Stomach (tissue), 8 donors: ENCODE measurements at regions not wholly inside any gene's neighbourhood (a gene's known extent, or its start where the extent isn't known, plus 50 kb on each side); places are given as distances from the start of the nearest gene placed in this dataset.

Experiments used
- DNase-seq, 2 donors: peaks; one replicate each; pipeline versions ENCODE4 v3.0.0 to v3.0.0-alpha.2; 2013 to 2019
- H3K27ac ChIP-seq, 5 donors: fragments of 200-600 bp in 4 of 5; sonication (generic) in 4 of 5; one replicate each; pipeline ENCODE4 v1.5.1; 2013 to 2019; ENCODE audit warnings: mild to moderate bottlenecking in 1 of 5, moderate library complexity in 1 of 5
- H3K27me3 ChIP-seq, 3 donors: fragments of 200-600 bp; sonication (generic); one replicate each; pipeline ENCODE4 v1.5.1; 2017 to 2019; ENCODE audit warnings: mixed run types in 1 of 3
- H3K36me3 ChIP-seq, 4 donors: fragments of 200-600 bp; sonication (generic); 1 replicate in 3 of 4; 2 replicates in 1 of 4; pipeline ENCODE4 v1.5.1; 2016 to 2019
- H3K4me1 ChIP-seq, 4 donors: fragments of 200-600 bp; sonication (generic); one replicate each; pipeline ENCODE4 v1.5.1; 2016 to 2019
- H3K4me3 ChIP-seq, 4 donors: fragments of 200-600 bp; sonication (generic) in 3 of 4; one replicate each; pipeline ENCODE4 v1.5.1; 2016 to 2019; ENCODE audit warnings: mild to moderate bottlenecking in 1 of 4
- H3K9me3 ChIP-seq, 4 donors: fragments of 200-600 bp; sonication (generic); one replicate each; pipeline ENCODE4 v1.5.1; 2016 to 2019
- EP300 ChIP-seq: sonication (generic); formaldehyde crosslinking; IDR thresholded peaks from one replicate; pipeline ENCODE4 v1.6.1; 2017; ENCODE audit warnings: antibody characterized with exemption
- POLR2A ChIP-seq, 4 donors: fragments of 450-650 bp; IDR thresholded peaks; one replicate each; pipeline ENCODE4 v1.6.1; 2016; ENCODE audit warnings: antibody characterized with exemption in 4 of 4, control low read depth in 2 of 4, mild to moderate bottlenecking in 1 of 4, moderate library complexity in 1 of 4
- POLR2AphosphoS5 ChIP-seq, 3 donors: sonication (generic); formaldehyde crosslinking; IDR thresholded peaks; one replicate each; pipeline ENCODE4 v1.6.1; 2016; ENCODE audit warnings: antibody characterized with exemption in 3 of 3
- WGBS, 5 donors: extraction: QIAGEN DNeasy Blood & Tissue Kit in 3 of 5; methylation state at CpG; one replicate each; pipeline versions ENCODE4 v1.1.5 to v1.1.7; 2013 to 2018; 5-methylcytosine and 5-hydroxymethylcytosine counted together
- intact Hi-C: fragments of 100-400 bp; cut with DNase I; formaldehyde crosslinking; loops from one replicate; pipeline ENCODE4 v1.15.1; 2023; ENCODE audit warnings: low total_unique reads
- TF ChIP-seq, protein P1 (sequence below), 7 experiments: fragments of 450-650 bp in 4 of 7; fragments of 200-600 bp in 3 of 7; sonication (generic) in 3 of 7; IDR thresholded peaks; one replicate each; pipeline ENCODE4 v1.5.1; 2016 to 2019; ENCODE audit warnings: antibody characterized with exemption in 7 of 7, control low read depth in 2 of 7, mild to moderate bottlenecking in 1 of 7
- donor health status: healthy with polysubstance abuse.
- donor health status: Bipolar disorder and iron deficiency.
- donor health status: healthy.

GRCh38 chr3:182201456-182202168, 489.9 kb downstream of the SOX2 start:
- WGBS, 5 donors = 33 to 42% (median 35%) methylated on average over 11 of the region's 11 CpGs

GRCh38 chr3:182212479-182213076, 500.9 kb downstream of the SOX2 start:
- intact Hi-C loops = no loop called here
- DNase-seq = peak; percentile 54 to 83
- Histone ChIP-seq H3K27me3 (no peaks in the 10 kb centered on the region), H3K36me3 (no peaks in the 10 kb centered on the region), H3K9me3 (no peaks in the 10 kb centered on the region), H3K27ac (no peak overlapping the region), H3K4me3 (no peak overlapping the region), H3K4me1 (peaks cover 0 to 11% (median 3%) of the 10 kb centered on the region in 4 donors)
- TF ChIP-seq POLR2AphosphoS5 (IDR thresholded peaks at IDR 0.05) = peak in 2 of 3 donors; percentile 32 to 67
- TF ChIP-seq EP300 = no peak
- TF ChIP-seq POLR2A (IDR thresholded peaks at IDR 0.05) = no peak
- TF ChIP-seq, protein P1, sequence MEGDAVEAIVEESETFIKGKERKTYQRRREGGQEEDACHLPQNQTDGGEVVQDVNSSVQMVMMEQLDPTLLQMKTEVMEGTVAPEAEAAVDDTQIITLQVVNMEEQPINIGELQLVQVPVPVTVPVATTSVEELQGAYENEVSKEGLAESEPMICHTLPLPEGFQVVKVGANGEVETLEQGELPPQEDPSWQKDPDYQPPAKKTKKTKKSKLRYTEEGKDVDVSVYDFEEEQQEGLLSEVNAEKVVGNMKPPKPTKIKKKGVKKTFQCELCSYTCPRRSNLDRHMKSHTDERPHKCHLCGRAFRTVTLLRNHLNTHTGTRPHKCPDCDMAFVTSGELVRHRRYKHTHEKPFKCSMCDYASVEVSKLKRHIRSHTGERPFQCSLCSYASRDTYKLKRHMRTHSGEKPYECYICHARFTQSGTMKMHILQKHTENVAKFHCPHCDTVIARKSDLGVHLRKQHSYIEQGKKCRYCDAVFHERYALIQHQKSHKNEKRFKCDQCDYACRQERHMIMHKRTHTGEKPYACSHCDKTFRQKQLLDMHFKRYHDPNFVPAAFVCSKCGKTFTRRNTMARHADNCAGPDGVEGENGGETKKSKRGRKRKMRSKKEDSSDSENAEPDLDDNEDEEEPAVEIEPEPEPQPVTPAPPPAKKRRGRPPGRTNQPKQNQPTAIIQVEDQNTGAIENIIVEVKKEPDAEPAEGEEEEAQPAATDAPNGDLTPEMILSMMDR (IDR thresholded peaks at IDR 0.05) = no peak
- 22 to 39% (median 25%) methylated on average over 4 of the region's 4 CpGs for WGBS, 5 donors

More at GRCh38 chr3:182201456-182202168, 489.9 kb downstream of the SOX2 start:
- H3K36me3 ChIP-seq = no peaks in the 10 kb centered on the region
- H3K4me3 ChIP-seq = no peak overlapping the region
- intact Hi-C loops = no loop called here
- TF ChIP-seq, protein P1 (IDR thresholded peaks at IDR 0.05) = no peak
- TF ChIP-seq POLR2AphosphoS5 (IDR thresholded peaks at IDR 0.05) = no peak
- TF ChIP-seq POLR2A (IDR thresholded peaks at IDR 0.05) = no peak
- TF ChIP-seq EP300 = no peak
- DNase-seq = peak in 1 of 2 donors; percentile 16
- no peak overlapping the region for H3K27ac ChIP-seq
- no peaks in the 10 kb centered on the region for H3K4me1 ChIP-seq
- H3K27me3 ChIP-seq = no peaks in the 10 kb centered on the region
- no peaks in the 10 kb centered on the region for H3K9me3 ChIP-seq

GRCh38 chr3:182214416-182214815, 502.7 kb downstream of the SOX2 start:
- no peak overlapping the region for H3K27ac ChIP-seq
- H3K36me3 ChIP-seq = no peaks in the 10 kb centered on the region
- intact Hi-C loops = no loop called here
- peak in 1 of 2 donors; percentile 33 for DNase-seq
- 61 to 74% (median 65%) methylated on average over 4 of the region's 4 CpGs for WGBS, 5 donors
- H3K27me3 ChIP-seq = no peaks in the 10 kb centered on the region
- peaks cover 0 to 11% (median 3%) of the 10 kb centered on the region in 4 donors for H3K4me1 ChIP-seq
- no peak overlapping the region for H3K4me3 ChIP-seq
- TF ChIP-seq POLR2A (IDR thresholded peaks at IDR 0.05) = no peak
- no peak for TF ChIP-seq EP300
- TF ChIP-seq, protein P1 (IDR thresholded peaks at IDR 0.05) = no peak
- TF ChIP-seq POLR2AphosphoS5 (IDR thresholded peaks at IDR 0.05) = no peak
- H3K9me3 ChIP-seq = no peaks in the 10 kb centered on the region

DNA sequence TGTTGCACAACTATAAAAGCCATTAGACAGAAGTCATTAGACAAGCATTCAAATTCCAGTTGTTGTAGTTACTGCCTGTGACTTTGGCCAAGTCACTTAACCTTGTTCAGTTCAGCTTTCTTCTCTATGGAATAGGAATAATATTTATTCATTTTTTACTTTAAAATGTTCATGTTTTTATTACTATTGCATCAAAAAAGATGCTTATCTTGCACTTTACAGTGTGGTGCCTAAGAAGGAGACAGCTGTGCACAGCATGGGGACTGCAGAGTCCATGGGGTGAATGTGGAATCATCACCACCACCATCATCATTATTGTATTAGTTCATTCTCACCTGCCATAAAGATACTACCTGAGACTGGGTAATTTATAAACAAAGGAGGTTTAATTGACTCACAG, 504.2 kb downstream of the SOX2 start:
- H3K27me3 ChIP-seq = no peaks in the 10 kb centered on the region
- H3K4me3 ChIP-seq = no peak overlapping the region
- peaks cover 0 to 11% (median 3%) of the 10 kb centered on the region in 4 donors for H3K4me1 ChIP-seq
- TF ChIP-seq, protein P1 (IDR thresholded peaks at IDR 0.05) = no peak
- no peak for TF ChIP-seq POLR2A (IDR thresholded peaks at IDR 0.05)
- no peak for TF ChIP-seq EP300
- TF ChIP-seq POLR2AphosphoS5 (IDR thresholded peaks at IDR 0.05) = no peak
- DNase-seq = no peak
- intact Hi-C loops = no loop called here
- no peaks in the 10 kb centered on the region for H3K9me3 ChIP-seq
- H3K36me3 ChIP-seq = no peaks in the 10 kb centered on the region
- H3K27ac ChIP-seq = no peak overlapping the region
